Glutamatergic neuron (in vitro differentiated cells): ENCODE measurements at regions not wholly inside any gene's neighbourhood (a gene's known extent, or its start where the extent isn't known, plus 50 kb on each side); places are given as distances from the start of the nearest gene placed in this dataset.

ENCODE experiments used
- DNase-seq: peaks from one replicate; pipeline ENCODE4 v3.0.0; 2022
- H3K27ac Mint-ChIP-seq: one replicate; pipeline ENCODE4 v1.8.0; 2020; ENCODE audit warnings: mild to moderate bottlenecking, mixed read lengths, inconsistent platforms; ENCODE audit not compliant: unreplicated experiment
- H3K27me3 Mint-ChIP-seq: one replicate; pipeline ENCODE4 v1.8.0; 2020; ENCODE audit warnings: mild to moderate bottlenecking, moderate library complexity, mixed read lengths, inconsistent platforms; ENCODE audit not compliant: unreplicated experiment
- H3K36me3 Mint-ChIP-seq: one replicate; pipeline ENCODE4 v1.8.0; 2020; ENCODE audit warnings: mild to moderate bottlenecking, mixed read lengths, inconsistent platforms; ENCODE audit not compliant: unreplicated experiment
- H3K4me1 Mint-ChIP-seq: one replicate; pipeline ENCODE4 v1.8.0; 2020; ENCODE audit warnings: mild to moderate bottlenecking, low read depth, mixed read lengths, inconsistent platforms; ENCODE audit not compliant: unreplicated experiment
- H3K4me3 Mint-ChIP-seq: one replicate; pipeline ENCODE4 v1.8.0; 2020; ENCODE audit warnings: mild to moderate bottlenecking, mixed read lengths, inconsistent platforms; ENCODE audit not compliant: unreplicated experiment
- H3K9me3 Mint-ChIP-seq: one replicate; pipeline ENCODE4 v1.8.0; 2020; ENCODE audit warnings: mild to moderate bottlenecking, moderate library complexity, mixed read lengths, inconsistent platforms; ENCODE audit not compliant: unreplicated experiment
- TF ChIP-seq, protein P1 (sequence below): fragments of 200-600 bp; sonication (generic); IDR thresholded peaks from one replicate; pipeline ENCODE4 v1.5.0; 2021; ENCODE audit not compliant: partially characterized antibody, unreplicated experiment

DNA sequence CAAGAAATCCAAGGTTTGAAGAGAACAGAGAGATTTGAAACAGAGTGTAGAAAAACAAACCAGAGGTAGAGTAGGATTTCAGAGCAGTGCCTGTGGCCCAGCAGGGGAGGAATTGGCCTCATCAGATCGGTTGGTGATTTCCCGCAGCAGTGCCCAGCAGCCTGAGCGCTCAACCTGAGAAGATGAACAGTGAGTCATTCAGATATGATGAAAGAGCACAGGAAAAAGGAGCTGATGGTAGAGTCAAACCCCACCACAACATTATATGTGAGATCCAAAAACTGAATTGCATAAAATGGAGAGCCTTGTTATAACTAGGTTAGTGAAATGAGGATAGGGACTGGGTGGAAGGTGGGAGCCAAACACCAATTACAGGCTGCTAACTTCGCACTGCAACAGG is 248.9 kb downstream of the PIK3R1 start:
- DNase-seq: no peak
- peaks cover 3% of the 10 kb centered on the region for H3K4me1 Mint-ChIP-seq
- H3K9me3 Mint-ChIP-seq: no peaks in the 10 kb centered on the region
- TF ChIP-seq, protein P1, sequence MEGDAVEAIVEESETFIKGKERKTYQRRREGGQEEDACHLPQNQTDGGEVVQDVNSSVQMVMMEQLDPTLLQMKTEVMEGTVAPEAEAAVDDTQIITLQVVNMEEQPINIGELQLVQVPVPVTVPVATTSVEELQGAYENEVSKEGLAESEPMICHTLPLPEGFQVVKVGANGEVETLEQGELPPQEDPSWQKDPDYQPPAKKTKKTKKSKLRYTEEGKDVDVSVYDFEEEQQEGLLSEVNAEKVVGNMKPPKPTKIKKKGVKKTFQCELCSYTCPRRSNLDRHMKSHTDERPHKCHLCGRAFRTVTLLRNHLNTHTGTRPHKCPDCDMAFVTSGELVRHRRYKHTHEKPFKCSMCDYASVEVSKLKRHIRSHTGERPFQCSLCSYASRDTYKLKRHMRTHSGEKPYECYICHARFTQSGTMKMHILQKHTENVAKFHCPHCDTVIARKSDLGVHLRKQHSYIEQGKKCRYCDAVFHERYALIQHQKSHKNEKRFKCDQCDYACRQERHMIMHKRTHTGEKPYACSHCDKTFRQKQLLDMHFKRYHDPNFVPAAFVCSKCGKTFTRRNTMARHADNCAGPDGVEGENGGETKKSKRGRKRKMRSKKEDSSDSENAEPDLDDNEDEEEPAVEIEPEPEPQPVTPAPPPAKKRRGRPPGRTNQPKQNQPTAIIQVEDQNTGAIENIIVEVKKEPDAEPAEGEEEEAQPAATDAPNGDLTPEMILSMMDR: no peak
- no peak overlapping the region for H3K4me3 Mint-ChIP-seq
- H3K36me3 Mint-ChIP-seq: no peaks in the 10 kb centered on the region
- H3K27ac Mint-ChIP-seq: no peak overlapping the region
- no peaks in the 10 kb centered on the region for H3K27me3 Mint-ChIP-seq

DNA sequence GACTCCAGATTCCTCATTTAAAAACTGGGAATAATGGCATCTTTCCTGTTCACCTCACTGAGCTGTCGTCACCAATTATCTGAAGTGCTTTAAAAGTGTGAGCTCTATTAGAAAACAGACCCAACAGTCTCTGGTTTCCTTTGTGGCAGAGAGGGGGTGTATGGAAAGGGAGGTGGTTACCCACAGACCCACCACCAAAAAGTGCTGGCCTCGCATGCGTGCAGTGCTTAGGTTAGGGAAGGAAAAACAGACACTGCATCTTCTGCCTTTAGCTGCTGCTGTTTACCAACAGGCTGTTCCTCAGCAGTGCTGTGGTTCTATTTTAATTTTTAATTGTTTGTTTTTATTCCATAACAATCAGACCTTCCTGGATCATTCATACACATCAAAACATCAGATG is 249.6 kb downstream of the PIK3R1 start:
- DNase-seq: no peak
- Mint-ChIP-seq H3K27me3 (peaks cover 1% of the 10 kb centered on the region), H3K36me3 (no peaks in the 10 kb centered on the region), H3K27ac (no peak overlapping the region), H3K4me3 (no peak overlapping the region), H3K9me3 (no peaks in the 10 kb centered on the region), H3K4me1 (peaks cover under 1% of the 10 kb centered on the region)
- TF ChIP-seq, protein P1: no peak

DNA sequence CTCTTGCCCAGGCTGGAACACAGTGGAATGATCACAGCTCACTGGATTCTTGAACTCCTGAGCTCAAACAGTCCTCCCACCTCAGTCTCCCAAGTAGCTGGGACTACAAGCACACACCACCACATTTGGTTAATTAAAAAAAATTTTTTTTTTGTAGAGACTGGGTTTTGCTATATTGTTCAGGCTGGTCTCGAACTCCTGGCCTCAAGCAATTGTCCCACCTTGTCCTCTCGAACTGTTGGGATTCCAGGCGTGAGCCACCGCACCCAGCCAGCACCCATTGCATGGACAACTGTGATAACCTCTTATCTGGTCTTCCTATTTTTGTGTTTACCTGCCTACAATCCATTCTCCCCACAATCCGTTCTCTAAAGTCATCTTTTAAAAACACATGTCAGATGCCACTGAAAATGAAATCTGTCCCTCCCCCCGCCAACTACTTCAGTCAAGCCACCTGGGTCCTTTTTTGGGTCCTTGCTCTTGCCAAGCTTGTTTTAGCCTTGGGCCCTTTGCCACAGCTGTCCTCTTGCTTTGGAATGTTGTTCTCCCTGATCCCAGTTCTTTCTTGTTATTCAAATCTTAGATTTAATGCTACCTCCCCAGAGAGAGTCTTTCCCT is 250.5 kb downstream of the PIK3R1 start:
- no peaks in the 10 kb centered on the region for H3K9me3 Mint-ChIP-seq
- H3K27ac Mint-ChIP-seq: no peak overlapping the region
- TF ChIP-seq, protein P1: no peak
- no peaks in the 10 kb centered on the region for H3K4me1 Mint-ChIP-seq
- H3K27me3 Mint-ChIP-seq: peaks cover 2% of the 10 kb centered on the region
- no peak for DNase-seq
- no peaks in the 10 kb centered on the region for H3K36me3 Mint-ChIP-seq
- H3K4me3 Mint-ChIP-seq: no peak overlapping the region

DNA sequence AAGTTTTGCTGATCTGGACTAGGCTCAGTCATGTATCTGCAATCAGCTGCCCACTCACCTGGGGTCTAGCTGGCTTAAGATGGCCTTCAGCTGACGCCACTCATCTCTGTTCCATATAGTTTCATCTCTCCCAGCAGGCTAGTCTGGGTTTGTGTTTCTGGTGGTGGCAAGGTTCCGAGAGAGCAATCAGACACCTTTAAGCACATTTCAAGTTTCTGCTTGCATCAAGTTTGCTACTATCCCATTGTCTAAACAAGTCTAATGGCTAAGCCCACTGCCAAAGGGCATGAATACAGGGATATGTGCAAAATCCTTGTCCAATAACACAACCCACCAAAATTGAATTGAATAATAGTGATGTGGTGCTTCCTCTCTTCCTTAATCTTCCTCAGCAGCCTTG is 251.7 kb downstream of the PIK3R1 start:
- Mint-ChIP-seq H3K9me3 (no peaks in the 10 kb centered on the region), H3K4me3 (no peak overlapping the region), H3K4me1 (no peaks in the 10 kb centered on the region), H3K27me3 (peaks cover 2% of the 10 kb centered on the region), H3K36me3 (no peaks in the 10 kb centered on the region), H3K27ac (no peak overlapping the region)
- TF ChIP-seq, protein P1: no peak
- DNase-seq: no peak

DNA sequence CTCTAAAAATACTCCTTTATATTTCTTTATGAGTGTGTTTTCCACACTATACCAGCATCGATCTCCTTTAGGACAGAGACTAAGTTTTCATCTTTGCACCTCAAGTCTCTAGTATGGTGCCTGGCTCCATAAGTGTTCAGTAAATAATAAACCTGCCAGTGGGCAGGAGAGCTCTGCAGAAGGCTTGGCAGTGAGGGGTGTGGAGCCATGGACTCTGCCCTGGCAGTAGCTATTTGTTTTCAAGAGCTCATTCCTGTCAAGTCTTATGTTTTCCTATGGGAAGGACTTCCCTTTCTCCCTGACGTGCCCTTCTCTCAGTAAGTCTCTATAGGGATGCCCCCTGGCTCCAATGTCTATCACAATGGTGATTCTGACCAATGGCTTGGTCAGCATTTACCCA is 252.2 kb downstream of the PIK3R1 start:
- no peak for DNase-seq
- Mint-ChIP-seq H3K27ac (no peak overlapping the region), H3K27me3 (peaks cover 2% of the 10 kb centered on the region), H3K4me1 (no peaks in the 10 kb centered on the region), H3K9me3 (no peaks in the 10 kb centered on the region), H3K36me3 (no peaks in the 10 kb centered on the region), H3K4me3 (no peak overlapping the region)
- TF ChIP-seq, protein P1: no peak
